ENCODE measurements at regions not wholly inside any gene's neighbourhood (a gene's known extent, or its start where the extent isn't known, plus 50 kb on each side); places are given as distances from the start of the nearest gene placed in this dataset.

DNA sequence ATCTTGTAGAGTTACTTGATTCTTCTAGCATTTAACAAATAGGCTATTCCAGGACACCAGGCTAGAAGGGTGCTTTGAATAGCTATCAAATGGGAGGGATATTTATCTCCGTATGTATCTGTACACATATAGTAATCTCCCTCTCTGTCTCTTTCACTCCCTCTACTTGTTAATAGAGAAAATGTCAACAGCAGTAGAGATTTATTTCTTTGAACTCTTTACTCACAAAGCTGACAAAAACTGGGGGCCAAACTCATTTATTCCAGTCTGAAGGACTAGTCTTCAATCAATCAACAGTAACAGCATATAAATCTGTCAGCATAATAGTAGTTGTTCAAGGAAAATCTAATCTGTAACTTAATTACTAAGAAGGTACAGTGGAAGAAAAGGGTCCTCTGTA, 78.2 kb upstream of the FER start:
- TF ChIP-seq, protein P1, sequence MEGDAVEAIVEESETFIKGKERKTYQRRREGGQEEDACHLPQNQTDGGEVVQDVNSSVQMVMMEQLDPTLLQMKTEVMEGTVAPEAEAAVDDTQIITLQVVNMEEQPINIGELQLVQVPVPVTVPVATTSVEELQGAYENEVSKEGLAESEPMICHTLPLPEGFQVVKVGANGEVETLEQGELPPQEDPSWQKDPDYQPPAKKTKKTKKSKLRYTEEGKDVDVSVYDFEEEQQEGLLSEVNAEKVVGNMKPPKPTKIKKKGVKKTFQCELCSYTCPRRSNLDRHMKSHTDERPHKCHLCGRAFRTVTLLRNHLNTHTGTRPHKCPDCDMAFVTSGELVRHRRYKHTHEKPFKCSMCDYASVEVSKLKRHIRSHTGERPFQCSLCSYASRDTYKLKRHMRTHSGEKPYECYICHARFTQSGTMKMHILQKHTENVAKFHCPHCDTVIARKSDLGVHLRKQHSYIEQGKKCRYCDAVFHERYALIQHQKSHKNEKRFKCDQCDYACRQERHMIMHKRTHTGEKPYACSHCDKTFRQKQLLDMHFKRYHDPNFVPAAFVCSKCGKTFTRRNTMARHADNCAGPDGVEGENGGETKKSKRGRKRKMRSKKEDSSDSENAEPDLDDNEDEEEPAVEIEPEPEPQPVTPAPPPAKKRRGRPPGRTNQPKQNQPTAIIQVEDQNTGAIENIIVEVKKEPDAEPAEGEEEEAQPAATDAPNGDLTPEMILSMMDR (IDR thresholded peaks at IDR 0.05): no peak
- Mint-ChIP-seq H3K4me1 (ENCODE audit: unreplicated experiment) (no peaks in the 10 kb centered on the region), H3K36me3 (ENCODE audit: unreplicated experiment) (no peaks in the 10 kb centered on the region), H3K9me3 (ENCODE audit: unreplicated experiment) (no peaks in the 10 kb centered on the region), H3K4me3 (ENCODE audit: unreplicated experiment) (no peak overlapping the region), H3K27ac (ENCODE audit: unreplicated experiment) (no peak overlapping the region), H3K27me3 (ENCODE audit: unreplicated experiment) (no peaks in the 10 kb centered on the region)
- DNase-seq (ENCODE audit: extremely low spot score, unreplicated experiment): no peak

DNA sequence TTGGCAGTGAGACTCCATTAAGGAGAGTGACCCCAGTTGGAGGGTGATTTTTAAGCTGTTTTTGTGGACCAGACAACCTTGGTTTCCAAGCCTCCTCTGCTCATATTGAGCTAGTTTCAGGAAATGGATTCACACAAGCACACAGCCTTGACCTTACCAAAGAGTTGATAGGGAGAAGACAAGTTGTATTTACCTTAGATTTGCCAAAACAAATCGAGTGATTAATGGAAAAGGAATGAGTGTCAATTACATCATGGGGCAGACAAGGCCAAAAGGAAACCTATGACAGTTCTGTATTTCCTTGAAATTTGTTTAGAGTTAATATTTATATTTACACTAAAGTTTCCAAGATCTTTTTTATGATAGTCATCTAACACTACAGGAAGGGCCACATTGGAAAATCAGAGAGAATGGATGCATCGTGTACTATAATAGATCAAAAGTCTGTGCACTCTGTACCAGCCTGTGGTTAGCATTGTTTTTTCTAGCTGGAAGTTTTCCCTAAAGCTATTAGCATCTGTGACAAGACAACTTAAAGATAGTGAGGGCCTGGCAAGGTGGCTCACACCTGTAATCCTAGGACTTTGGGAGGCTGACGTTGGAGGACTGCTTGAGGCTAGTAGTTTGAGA, 86.0 kb upstream of the FER start:
- H3K36me3 Mint-ChIP-seq (ENCODE audit: unreplicated experiment): peaks cover 1% of the 10 kb centered on the region
- H3K27ac Mint-ChIP-seq (ENCODE audit: unreplicated experiment): no peak overlapping the region
- H3K9me3 Mint-ChIP-seq (ENCODE audit: unreplicated experiment): peaks cover 6% of the 10 kb centered on the region
- peaks cover 14% of the 10 kb centered on the region for H3K4me1 Mint-ChIP-seq (ENCODE audit: unreplicated experiment)
- no peak for DNase-seq (ENCODE audit: extremely low spot score, unreplicated experiment)
- TF ChIP-seq, protein P1 (IDR thresholded peaks at IDR 0.05): no peak
- H3K27me3 Mint-ChIP-seq (ENCODE audit: unreplicated experiment): no peaks in the 10 kb centered on the region
- H3K4me3 Mint-ChIP-seq (ENCODE audit: unreplicated experiment): no peak overlapping the region

DNA sequence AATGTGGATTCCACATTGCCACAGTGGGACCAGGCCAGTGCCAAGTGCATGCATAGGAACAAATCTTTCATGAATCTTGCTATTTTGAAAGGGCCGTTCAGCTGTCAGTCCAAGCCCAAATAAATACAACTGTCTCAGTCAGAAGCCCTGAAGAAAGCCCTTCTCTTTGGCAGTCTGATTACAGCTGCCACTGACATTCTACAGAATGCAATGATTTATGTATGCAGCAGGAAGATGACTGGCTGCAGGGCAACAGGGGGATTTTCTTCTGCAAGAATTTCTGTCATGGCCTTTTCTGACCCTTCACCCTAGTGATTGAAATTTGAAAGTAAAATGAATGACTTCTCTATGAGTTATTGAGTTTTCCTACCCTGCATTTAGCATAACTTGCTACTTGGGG, 86.7 kb upstream of the FER start:
- peaks cover 6% of the 10 kb centered on the region for H3K9me3 Mint-ChIP-seq (ENCODE audit: unreplicated experiment)
- no peaks in the 10 kb centered on the region for H3K27me3 Mint-ChIP-seq (ENCODE audit: unreplicated experiment)
- no peak for DNase-seq (ENCODE audit: extremely low spot score, unreplicated experiment)
- H3K36me3 Mint-ChIP-seq (ENCODE audit: unreplicated experiment): peaks cover 1% of the 10 kb centered on the region
- H3K27ac Mint-ChIP-seq (ENCODE audit: unreplicated experiment): no peak overlapping the region
- peaks cover 14% of the 10 kb centered on the region for H3K4me1 Mint-ChIP-seq (ENCODE audit: unreplicated experiment)
- H3K4me3 Mint-ChIP-seq (ENCODE audit: unreplicated experiment): no peak overlapping the region
- TF ChIP-seq, protein P1 (IDR thresholded peaks at IDR 0.05): no peak

DNA sequence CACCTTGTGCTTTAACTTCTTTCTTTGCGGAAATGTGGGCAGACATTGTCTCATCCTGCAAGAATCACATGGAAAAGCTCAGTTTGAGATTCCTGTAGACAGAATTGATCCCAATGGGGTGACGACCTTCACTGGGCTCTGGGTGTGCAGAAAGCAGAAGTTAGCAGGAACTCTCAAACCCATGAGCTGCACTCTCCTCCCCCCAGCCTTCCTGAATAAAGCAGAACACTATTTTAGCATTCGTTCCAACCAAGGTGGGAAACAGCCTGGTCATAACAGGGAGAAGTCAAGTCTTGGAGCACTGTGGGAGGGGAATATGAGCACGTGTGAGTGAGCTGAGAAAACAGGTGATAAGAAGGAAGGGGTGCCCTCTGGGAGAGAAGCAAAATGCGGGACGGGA, 87.4 kb upstream of the FER start:
- Mint-ChIP-seq H3K27me3 (ENCODE audit: unreplicated experiment) (no peaks in the 10 kb centered on the region), H3K4me3 (ENCODE audit: unreplicated experiment) (no peak overlapping the region), H3K4me1 (ENCODE audit: unreplicated experiment) (peaks cover 14% of the 10 kb centered on the region), H3K36me3 (ENCODE audit: unreplicated experiment) (peaks cover 1% of the 10 kb centered on the region), H3K9me3 (ENCODE audit: unreplicated experiment) (peaks cover 6% of the 10 kb centered on the region), H3K27ac (ENCODE audit: unreplicated experiment) (no peak overlapping the region)
- no peak for DNase-seq (ENCODE audit: extremely low spot score, unreplicated experiment)
- TF ChIP-seq, protein P1 (IDR thresholded peaks at IDR 0.05): no peak

DNA sequence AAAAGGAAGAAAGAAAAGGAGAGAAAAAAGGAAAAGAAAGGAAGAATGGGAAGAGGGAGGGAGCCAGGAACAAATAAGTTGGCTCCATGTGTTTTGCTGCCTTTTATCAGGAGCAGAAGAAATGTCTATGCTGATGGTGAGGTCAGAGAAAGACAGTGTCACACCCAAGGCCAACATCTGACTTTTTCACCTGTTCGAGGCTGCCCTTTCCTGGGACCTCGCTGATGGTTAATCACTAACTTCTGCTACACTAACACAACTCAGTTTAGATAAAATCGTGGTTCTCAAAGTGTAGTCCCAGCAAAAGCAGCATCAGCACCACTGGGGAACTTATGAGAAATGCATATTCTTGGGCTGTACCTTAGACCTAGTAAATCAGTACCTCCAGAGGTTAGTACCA, 88.2 kb upstream of the FER start:
- H3K4me3 Mint-ChIP-seq (ENCODE audit: unreplicated experiment): no peak overlapping the region
- DNase-seq (ENCODE audit: extremely low spot score, unreplicated experiment): no peak
- H3K36me3 Mint-ChIP-seq (ENCODE audit: unreplicated experiment): peaks cover 1% of the 10 kb centered on the region
- H3K4me1 Mint-ChIP-seq (ENCODE audit: unreplicated experiment): peaks cover 14% of the 10 kb centered on the region
- peaks cover 6% of the 10 kb centered on the region for H3K9me3 Mint-ChIP-seq (ENCODE audit: unreplicated experiment)
- TF ChIP-seq, protein P1 (IDR thresholded peaks at IDR 0.05): no peak
- no peaks in the 10 kb centered on the region for H3K27me3 Mint-ChIP-seq (ENCODE audit: unreplicated experiment)
- no peak overlapping the region for H3K27ac Mint-ChIP-seq (ENCODE audit: unreplicated experiment)

Measured in osteocyte (in vitro differentiated cells).